ENCODE measurements at regions not wholly inside any gene's neighbourhood (a gene's known extent, or its start where the extent isn't known, plus 50 kb on each side); places are given as distances from the start of the nearest gene placed in this dataset.

GRCh38 chr7:21251151-21251800 is 176.6 kb upstream of the SP4 start:
- no peak for DNase-seq

GRCh38 chr7:21253740-21254687 is 173.9 kb upstream of the SP4 start:
- peak; percentile 48 for DNase-seq

GRCh38 chr7:21256310-21256877 is 171.5 kb upstream of the SP4 start:
- DNase-seq = no peak

GRCh38 chr7:21260939-21261338 is 166.9 kb upstream of the SP4 start:
- DNase-seq = no peak

GRCh38 chr7:21261627-21262594 is 166.0 kb upstream of the SP4 start:
- peak; percentile 37 for DNase-seq

- no peak for DNase-seq
Observed at GRCh38 chr7:21269021-21269420, 158.9 kb upstream of the SP4 start.

GRCh38 chr7:21276471-21277035 is 151.3 kb upstream of the SP4 start:
- DNase-seq = no peak

GRCh38 chr7:21278944-21279343 is 148.9 kb upstream of the SP4 start:
- DNase-seq = no peak

GRCh38 chr7:21281193-21281592 is 146.7 kb upstream of the SP4 start:
- DNase-seq = no peak

- DNase-seq = no peak
Observed at GRCh38 chr7:21293771-21294170, 134.1 kb upstream of the SP4 start.

GRCh38 chr7:21299766-21300165 is 128.1 kb upstream of the SP4 start:
- no peak for DNase-seq

- no peak for DNase-seq
Observed at GRCh38 chr7:21300692-21301091, 127.2 kb upstream of the SP4 start.

- no peak for DNase-seq
Observed at GRCh38 chr7:21304808-21305375, 123.0 kb upstream of the SP4 start.

- peak; percentile 76 for DNase-seq
Observed at GRCh38 chr7:21305455-21306235, 122.2 kb upstream of the SP4 start.

- DNase-seq = no peak
Observed at GRCh38 chr7:21314954-21315353, 112.9 kb upstream of the SP4 start.

- no peak for DNase-seq
Observed at GRCh38 chr7:21317966-21318915, 109.6 kb upstream of the SP4 start.

GRCh38 chr7:21318916-21319270 is 109.0 kb upstream of the SP4 start:
- no peak for DNase-seq

- DNase-seq = no peak
Observed at GRCh38 chr7:21326241-21326640, 101.6 kb upstream of the SP4 start.

- DNase-seq = no peak
Observed at GRCh38 chr7:21326921-21327320, 101.0 kb upstream of the SP4 start.

All from NCI-H226 (cell line).